MG63 (cell line): ENCODE measurements at regions not wholly inside any gene's neighbourhood (a gene's known extent, or its start where the extent isn't known, plus 50 kb on each side); places are given as distances from the start of the nearest gene placed in this dataset.

Experiments used
- DNase-seq: peaks from one replicate; pipeline ENCODE4 v3.0.0-alpha.2; 2020
- H3K27me3 ChIP-seq: fragments of 250-450 bp; sonication (Bioruptor Pico); 2 replicates; pipeline ENCODE4 v1.5.1; 2020; ENCODE audit warnings: mild to moderate bottlenecking, moderate library complexity
- H3K36me3 ChIP-seq: fragments of 250-450 bp; sonication (Bioruptor Pico); 2 replicates; pipeline ENCODE4 v1.5.1; 2020; ENCODE audit warnings: mild to moderate bottlenecking, moderate library complexity
- H3K4me3 ChIP-seq: fragments of 250-450 bp; sonication (Bioruptor Pico); 2 replicates; pipeline ENCODE4 v1.5.1; 2020; ENCODE audit warnings: mild to moderate bottlenecking, moderate library complexity
- H3K9me3 ChIP-seq: fragments of 250-450 bp; sonication (Bioruptor Pico); 2 replicates; pipeline ENCODE4 v1.5.1; 2020; ENCODE audit warnings: mild to moderate bottlenecking, moderate library complexity

DNA sequence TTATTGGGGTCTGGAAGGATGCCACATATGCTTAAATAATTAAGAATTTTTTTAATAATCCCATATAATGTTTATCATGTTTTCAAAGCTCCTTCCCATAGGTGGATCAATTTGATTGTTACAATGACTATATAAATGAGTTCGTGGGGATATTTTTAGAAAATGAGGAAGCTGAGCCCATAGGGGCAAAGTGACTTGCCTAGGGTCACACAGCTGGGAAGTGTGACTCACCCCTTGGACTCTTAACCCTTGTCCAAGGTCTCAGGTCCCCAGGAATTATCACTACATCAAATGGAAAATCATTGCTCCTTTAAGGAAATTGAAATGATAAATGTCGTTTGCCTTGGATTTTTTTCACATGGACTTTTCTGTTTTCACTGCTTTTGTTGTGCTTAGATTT is 161.2 kb upstream of the RGMA start:
- H3K27me3 ChIP-seq = no peaks in the 10 kb centered on the region
- H3K4me3 ChIP-seq = no peak overlapping the region
- H3K9me3 ChIP-seq = no peaks in the 10 kb centered on the region
- no peaks in the 10 kb centered on the region for H3K36me3 ChIP-seq
- DNase-seq = no peak

DNA sequence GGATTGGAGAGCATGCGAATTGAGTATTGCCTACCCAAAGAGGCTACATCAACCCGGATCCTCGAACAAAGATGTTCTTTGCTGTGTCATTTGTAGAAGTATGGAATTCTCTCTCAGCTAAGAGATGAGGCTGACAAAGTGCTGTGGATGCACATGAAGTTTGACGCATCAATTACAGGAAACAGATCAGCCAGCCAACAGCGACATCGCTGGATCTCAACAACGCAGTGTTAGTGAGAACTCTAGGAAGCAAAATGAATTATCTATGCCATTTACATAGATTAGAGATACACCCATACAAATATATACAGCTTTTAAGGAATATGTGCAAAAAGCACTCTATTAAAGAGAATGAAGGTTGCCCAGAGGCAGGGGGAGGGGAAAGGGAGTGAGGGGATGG is 160.6 kb upstream of the RGMA start:
- Histone ChIP-seq H3K27me3 (no peaks in the 10 kb centered on the region), H3K36me3 (no peaks in the 10 kb centered on the region), H3K9me3 (no peaks in the 10 kb centered on the region), H3K4me3 (no peak overlapping the region)
- DNase-seq = no peak

DNA sequence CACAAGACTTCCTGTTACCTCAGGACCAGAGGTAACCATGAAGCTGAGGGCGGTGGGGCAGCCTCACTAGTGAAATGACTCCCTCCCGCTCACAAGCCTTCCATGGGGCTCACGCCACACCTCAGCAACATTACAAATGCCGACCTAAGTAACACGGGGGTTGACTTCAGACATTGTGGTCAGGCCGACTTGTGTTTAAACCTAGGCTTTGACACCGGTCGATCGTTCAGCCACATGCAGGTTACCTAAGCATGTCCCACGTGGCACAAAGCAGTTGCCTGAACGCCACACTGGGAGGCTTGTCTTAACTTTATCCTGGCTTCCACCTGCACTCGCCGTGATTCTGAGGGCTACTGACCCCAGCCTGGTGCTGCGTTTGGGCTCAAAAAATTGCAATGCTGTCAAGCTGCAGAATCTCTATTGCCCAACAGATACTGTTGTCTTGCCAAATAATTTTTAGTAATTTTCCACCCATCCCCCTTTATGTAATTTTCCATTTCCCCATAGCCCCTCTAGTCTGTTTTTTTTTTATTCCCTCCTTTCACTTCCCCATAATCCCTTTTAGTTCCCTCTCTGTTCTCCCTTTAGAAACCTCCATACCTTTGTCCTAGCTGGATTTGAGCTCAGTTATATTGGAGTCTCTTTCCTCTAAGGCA is 158.6 kb upstream of the RGMA start:
- H3K4me3 ChIP-seq = no peak overlapping the region
- no peaks in the 10 kb centered on the region for H3K27me3 ChIP-seq
- DNase-seq = no peak
- no peaks in the 10 kb centered on the region for H3K9me3 ChIP-seq
- H3K36me3 ChIP-seq = no peaks in the 10 kb centered on the region

DNA sequence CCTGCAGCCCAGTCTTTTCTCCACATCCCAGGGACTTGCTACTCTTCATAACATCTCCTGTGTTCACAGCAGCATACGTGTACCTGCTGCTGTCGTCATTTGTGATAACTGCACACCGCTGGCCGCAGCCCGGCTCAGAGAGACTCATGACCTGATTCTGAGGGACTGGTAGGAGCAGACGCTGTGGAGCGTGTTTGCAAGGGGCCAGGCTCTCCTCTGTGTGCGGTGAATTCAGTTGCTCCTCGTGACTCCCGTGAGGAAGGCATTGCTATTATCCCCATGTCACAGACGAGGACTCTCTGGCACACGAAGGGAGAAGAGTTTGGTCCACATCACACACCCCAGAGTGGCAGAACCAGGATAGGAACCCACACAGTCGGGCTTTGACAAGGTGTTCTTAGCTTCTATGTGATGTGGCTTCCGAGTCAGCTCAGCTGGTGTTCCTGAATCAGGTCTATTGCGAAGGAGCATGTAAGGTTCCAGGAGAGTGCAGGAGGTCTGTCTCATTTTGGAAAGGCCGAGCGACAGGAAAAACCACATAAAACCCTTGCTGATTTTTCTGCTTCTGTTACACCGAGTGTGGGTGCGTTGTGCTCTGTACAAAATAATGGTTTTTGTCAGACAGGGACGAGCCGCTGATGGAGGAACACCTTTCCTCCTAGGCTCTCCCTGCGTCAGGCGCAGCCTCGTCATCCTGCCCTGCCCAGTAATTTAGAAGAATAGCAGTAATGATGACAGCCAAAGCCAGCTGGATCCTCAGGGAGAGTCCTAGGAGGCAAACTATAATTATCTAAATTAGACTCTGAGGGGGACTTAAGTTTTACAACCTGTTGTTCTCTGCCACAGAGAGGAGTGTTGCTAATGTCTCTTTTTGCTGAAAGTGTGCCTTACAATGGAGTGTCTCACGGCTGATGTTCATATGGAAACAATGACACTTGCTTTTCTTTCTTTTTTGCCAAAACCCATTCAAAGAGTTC is 157.5 kb upstream of the RGMA start:
- Histone ChIP-seq H3K36me3 (no peaks in the 10 kb centered on the region), H3K27me3 (no peaks in the 10 kb centered on the region), H3K9me3 (no peaks in the 10 kb centered on the region), H3K4me3 (no peak overlapping the region)
- DNase-seq = no peak

DNA sequence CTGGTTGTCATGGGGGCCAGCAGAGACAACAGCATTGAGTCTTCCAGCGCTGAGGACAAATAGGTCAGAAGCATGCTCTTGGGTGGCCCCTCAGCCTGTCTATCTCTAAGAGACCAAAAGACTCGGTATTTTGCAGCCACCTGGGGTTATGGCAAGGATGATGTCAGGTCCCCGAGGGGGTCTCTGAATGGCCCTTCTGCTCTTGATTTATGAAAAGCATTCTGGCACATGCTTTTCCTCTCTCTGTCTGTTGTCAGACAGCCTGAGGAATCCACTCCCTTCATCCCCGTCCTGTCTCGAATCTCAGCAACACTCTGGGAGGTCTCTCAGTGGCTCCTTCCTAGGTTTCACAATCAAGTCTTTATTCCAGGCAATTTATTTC is 156.6 kb upstream of the RGMA start:
- no peaks in the 10 kb centered on the region for H3K9me3 ChIP-seq
- no peak overlapping the region for H3K4me3 ChIP-seq
- no peak for DNase-seq
- H3K36me3 ChIP-seq = no peaks in the 10 kb centered on the region
- H3K27me3 ChIP-seq = no peaks in the 10 kb centered on the region

DNA sequence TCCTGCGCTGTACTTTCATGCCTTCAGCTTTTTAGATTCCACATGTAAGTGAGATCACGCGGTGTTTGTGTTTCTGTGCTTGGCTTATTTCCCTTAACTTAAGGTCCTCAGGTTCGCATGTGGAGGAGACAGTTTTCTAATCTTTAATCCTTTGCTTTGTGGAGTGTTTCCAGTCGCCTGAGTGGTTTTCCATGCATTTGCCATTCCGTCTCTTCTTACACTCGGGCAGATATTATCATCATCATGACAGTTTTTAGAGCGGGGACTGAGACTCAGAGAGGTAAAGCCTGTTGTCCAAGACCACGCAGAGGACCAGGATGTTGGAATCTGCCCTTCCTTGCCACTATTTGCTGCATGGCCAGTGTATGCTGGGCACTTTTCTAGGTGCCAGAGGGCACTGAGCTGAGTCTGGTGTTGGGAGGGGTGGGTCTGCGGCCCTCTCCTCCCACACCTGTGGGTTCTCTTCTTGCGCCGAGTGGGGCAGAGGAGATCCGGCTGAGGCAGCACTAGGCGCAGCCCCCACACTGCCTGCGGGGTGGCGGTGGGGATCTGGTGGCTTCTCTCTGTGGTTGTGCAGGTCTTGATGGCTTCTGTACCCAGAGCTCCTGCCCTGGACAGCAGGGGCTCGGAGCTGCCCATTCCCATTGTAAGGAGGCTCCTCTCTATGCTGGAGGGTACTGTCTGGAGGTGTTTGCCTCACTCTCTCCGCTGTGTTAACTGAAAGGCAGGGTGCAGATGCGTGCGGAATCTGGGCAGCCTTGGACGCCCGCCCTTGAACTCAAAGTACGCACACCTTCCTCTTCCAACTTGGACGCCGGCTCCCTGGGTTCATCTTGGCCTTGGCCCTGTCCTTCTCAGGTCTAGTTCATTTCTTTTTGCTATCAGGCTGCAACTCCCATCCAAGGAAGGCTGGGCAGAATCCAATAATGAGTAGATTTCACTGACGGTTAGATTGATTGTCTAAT is 156.0 kb upstream of the RGMA start:
- Histone ChIP-seq H3K36me3 (no peaks in the 10 kb centered on the region), H3K4me3 (no peak overlapping the region), H3K9me3 (no peaks in the 10 kb centered on the region), H3K27me3 (no peaks in the 10 kb centered on the region)
- no peak for DNase-seq

DNA sequence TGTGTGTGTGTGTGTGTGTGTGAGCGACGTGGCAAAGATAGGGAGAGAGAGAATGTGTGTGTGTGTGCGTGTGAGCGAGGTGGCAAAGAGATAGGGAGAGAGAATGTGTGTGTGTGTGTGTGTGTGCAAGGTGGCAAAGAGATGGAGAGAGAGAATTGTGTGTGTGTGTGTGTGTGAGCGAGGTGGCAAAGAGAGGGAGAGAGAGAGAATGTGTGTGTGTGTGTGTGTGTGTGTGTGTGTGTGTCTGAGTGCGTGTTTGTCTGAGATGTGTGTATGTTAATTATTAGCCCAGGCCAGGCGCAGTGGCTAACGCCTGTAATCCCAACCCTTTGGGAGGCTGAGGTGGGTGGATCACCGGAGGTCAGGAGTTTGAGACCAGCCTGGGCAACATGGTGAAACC is 154.6 kb upstream of the RGMA start:
- Histone ChIP-seq H3K9me3 (no peaks in the 10 kb centered on the region), H3K36me3 (no peaks in the 10 kb centered on the region), H3K27me3 (no peaks in the 10 kb centered on the region), H3K4me3 (no peak overlapping the region)
- no peak for DNase-seq

DNA sequence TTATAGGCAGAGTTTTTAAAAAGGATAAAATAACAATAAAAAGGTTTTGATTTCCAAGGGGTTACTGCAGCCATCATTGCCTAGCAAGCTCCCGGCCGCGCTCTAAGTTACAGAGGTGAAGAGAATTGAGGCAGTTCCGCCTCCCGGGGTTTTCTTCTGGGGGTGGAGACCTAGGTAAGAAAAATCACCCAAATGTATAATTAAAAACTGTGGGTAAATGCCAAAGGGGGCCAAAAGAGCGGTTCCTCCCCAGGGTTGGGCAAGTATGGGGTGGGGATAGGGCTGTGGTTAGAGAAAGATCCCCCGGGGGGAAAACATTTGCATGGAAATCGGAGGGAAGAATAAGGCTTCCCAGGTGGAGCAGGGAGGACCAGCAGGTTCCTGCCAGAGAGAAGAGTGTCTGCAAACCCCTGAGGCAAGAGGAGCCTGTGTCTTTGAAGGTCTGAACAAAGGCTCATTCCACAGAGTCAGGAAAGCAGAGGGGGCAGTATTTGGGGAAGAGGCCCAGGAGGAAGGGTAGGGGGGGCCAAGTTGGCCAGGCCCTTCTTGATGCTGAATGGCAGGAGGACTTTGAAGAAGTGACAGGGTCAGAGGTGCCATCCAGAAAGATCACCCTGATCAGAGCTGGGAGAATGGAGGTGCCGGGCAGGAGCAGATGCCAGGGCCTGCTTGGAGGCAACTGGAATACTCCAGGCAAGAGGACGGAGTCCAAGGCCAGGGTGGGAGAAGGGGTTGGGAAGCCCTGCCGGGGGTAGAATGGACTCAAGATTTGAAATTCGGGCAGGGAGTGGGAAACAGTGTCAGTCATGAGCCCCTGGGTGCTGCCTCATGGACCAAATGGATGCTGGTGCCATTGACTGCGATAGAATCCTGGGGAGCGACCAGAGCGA is 152.9 kb upstream of the RGMA start:
- Histone ChIP-seq H3K4me3 (no peak overlapping the region), H3K36me3 (no peaks in the 10 kb centered on the region), H3K9me3 (no peaks in the 10 kb centered on the region), H3K27me3 (no peaks in the 10 kb centered on the region)
- no peak for DNase-seq

DNA sequence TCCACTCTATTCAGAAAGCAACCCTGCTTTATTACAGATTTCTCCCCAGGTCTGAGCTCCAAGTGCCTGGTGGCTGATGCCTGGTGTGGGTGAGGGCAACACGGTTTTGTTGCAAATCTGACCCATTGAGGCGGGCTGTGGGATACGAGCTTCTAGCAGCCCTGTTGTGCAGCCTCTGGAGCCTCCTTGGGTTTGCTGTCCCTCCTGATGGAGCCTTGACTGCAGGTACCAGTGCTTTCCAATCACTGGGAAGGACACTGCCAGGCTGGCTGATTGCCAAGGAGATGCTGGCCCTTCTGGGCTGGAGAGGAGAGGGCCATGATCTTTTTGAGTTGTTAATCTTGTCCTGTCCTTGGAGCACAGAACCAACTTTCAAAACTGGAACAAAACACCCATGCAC is 151.0 kb upstream of the RGMA start:
- Histone ChIP-seq H3K27me3 (no peaks in the 10 kb centered on the region; the same call in 1 of the 2 replicates), H3K4me3 (no peak overlapping the region), H3K9me3 (no peaks in the 10 kb centered on the region), H3K36me3 (no peaks in the 10 kb centered on the region)
- DNase-seq = no peak

DNA sequence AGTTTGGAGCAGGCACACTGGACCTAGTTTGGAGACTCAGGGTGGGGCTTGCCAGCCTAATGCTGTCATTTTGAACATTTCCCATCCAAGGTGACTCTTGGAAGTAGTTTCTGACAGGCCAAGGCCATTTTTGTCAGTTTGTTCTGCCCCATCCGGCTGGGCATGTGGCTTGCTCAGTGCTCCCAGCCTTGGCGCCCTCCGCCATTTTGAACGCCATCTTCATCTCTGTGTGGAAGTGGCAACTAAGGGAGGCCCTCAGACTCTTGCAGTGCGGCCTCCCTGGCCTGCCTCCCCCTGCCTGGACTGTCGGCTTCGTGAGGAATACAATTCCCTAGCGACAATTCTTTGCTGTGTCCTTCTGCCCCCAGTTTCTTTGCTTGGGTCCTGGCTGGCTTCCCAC is 150.6 kb upstream of the RGMA start:
- H3K9me3 ChIP-seq = no peaks in the 10 kb centered on the region
- no peak overlapping the region for H3K4me3 ChIP-seq
- DNase-seq = no peak

DNA sequence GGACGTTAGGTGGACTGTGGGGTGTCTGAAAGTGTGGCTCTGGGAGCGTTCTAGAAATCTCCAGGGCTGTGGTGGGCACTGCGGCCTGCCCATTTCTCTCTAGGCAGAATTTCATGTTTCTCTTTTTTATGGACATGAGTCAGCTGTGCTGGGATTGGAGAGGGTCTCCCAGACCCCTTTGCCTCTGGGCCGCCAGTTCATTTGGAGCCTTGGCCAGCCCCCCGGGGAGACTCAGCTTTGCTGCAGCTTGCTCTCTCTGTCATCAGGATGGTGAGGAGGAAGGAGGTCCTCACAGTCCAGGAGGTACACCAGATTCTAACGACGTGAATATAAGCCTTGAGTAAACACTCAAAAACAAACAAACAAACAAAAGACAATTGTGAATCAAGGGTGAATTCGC is 149.6 kb upstream of the RGMA start:
- H3K27me3 ChIP-seq = no peaks in the 10 kb centered on the region; the same call in 1 of the 2 replicates
- no peaks in the 10 kb centered on the region for H3K9me3 ChIP-seq
- no peaks in the 10 kb centered on the region for H3K36me3 ChIP-seq
- H3K4me3 ChIP-seq = no peak overlapping the region
- no peak for DNase-seq

More for the DNA sequence above, 150.6 kb upstream of the RGMA start:
- Histone ChIP-seq H3K27me3 (no peaks in the 10 kb centered on the region; the same call in 1 of the 2 replicates), H3K36me3 (no peaks in the 10 kb centered on the region)

DNA sequence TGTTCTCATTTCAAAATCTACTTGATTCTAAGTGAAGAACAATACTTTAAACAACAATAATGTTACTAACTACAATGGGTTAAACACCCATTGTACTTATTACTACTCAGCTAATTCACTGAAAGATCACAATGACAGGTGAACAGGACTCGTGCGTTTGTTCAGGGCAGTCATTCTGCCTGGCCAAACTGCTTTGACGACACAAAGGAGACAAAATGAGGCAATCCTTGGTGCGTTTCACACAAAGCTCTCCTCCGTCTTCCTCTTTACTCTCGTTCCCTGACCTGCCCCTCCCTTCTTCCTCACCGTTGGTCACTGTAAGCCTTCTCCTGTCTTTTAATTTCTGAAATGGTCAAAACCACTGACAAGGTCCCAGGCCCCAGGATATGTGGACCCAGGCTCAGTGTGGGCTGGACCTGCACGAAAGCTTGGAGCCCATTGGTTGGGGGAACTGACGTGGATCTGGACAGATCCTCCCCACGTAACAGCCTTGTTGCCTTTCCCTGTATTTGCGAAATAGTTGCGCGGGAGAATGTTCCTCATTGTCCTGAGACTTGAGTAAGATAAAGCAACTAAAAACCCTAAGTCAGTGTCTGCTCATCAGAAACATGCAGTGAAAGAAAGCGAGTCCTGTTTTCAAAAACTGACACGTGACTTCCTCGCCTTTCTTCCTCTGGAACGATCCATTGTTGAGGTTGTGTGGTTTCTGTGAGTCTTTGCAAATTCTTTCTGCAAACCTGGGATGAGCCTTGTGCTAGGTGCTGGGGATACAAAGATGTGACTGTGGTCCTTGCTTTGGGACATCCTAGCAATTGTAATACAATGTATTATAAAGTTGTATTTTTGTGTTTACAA is 147.1 kb upstream of the RGMA start:
- Histone ChIP-seq H3K9me3 (no peaks in the 10 kb centered on the region), H3K4me3 (no peak overlapping the region), H3K27me3 (no peaks in the 10 kb centered on the region; the same call in 1 of the 2 replicates), H3K36me3 (no peaks in the 10 kb centered on the region)
- no peak for DNase-seq

DNA sequence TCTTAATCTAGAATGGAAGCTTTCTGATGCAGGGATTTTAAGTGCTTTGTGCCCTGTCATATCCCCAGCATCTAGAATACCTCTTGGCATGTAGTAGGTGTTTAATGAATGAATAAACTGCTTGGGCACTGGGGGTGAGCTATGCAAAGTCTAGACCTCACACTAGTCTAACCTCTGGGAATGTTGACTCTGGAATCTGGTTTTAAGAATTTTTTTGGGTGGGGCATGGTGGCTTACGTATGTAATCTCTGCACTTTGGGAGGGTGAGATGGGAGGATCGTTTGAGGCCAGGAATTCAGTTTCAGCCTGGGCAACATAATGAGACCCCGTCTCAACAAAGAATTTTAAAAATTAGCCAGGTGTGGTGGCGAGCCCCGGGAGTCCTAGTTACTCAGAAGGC is 146.3 kb upstream of the RGMA start:
- Histone ChIP-seq H3K4me3 (no peak overlapping the region), H3K36me3 (no peaks in the 10 kb centered on the region), H3K9me3 (no peaks in the 10 kb centered on the region), H3K27me3 (no peaks in the 10 kb centered on the region; the same call in 1 of the 2 replicates)
- no peak for DNase-seq

DNA sequence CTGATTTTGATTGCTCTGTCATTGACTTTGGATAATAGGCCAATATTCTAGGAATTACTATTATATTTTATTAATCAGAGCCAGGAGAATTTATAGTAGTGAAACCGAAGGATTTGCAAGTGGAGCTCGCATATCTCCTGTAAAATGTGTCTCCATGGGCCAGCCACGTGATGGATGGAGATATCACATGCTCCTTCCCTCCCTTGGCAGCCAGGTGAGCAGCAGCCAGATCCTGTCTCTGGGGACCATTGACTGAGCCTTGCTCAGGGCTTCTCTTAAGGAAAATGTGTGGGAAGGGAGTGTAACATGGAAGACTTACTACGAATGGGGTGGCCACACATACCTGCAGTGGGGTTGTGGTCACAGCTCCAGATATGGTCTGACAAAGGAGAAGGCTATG is 144.7 kb upstream of the RGMA start:
- H3K36me3 ChIP-seq = no peaks in the 10 kb centered on the region
- H3K9me3 ChIP-seq = no peaks in the 10 kb centered on the region; the same call in 1 of the 2 replicates
- DNase-seq = no peak
- no peak overlapping the region for H3K4me3 ChIP-seq
- H3K27me3 ChIP-seq = no peaks in the 10 kb centered on the region; the same call in 1 of the 2 replicates

DNA sequence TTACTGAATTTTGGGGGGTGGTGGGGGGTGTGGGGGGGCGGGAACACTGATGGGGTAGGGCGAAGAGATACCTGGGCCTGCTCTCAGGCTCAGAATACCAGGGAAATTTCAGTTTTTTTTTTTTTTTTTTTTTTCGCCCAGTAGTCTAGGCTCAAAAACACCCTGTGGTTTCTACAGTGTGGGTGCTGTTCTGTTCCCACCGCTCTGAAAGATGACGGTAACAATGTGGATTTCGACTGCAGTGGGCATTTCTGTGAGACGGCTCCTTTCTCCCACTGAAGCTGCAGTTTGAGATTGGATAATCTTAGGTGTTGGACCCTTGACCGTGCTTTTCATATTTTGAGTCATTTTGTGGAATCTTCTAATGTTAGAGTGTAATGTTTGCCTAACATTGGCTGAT is 143.8 kb upstream of the RGMA start:
- Histone ChIP-seq H3K36me3 (no peaks in the 10 kb centered on the region), H3K9me3 (no peaks in the 10 kb centered on the region; the same call in 1 of the 2 replicates), H3K4me3 (no peak overlapping the region), H3K27me3 (no peaks in the 10 kb centered on the region; the same call in 1 of the 2 replicates)
- DNase-seq = no peak
